ENCODE measurements at regions not wholly inside any gene's neighbourhood (a gene's known extent, or its start where the extent isn't known, plus 50 kb on each side); places are given as distances from the start of the nearest gene placed in this dataset.

- H3K4me3 ChIP-seq: no peak overlapping the region
- no peak overlapping the region for H3K9ac ChIP-seq
- no peaks in the 10 kb centered on the region for H3K79me2 ChIP-seq (ENCODE audit: low read depth)
- H4K20me1 ChIP-seq (ENCODE audit: low read depth): no peaks in the 10 kb centered on the region
- no peak overlapping the region for H2AFZ ChIP-seq (replicated peaks)
- no peaks in the 10 kb centered on the region for H3K36me3 ChIP-seq
- H3K27ac ChIP-seq: no peak overlapping the region
- peaks cover 24% of the 10 kb centered on the region for H3K9me3 Mint-ChIP-seq
- no peaks in the 10 kb centered on the region for H3F3A ChIP-seq (ENCODE audit: low read depth)
- peaks cover 4% of the 10 kb centered on the region for H3K36me3 Mint-ChIP-seq
- no peak for TF ChIP-seq EZH2 (IDR thresholded peaks at IDR 0.05)
- no peak for TF ChIP-seq EZH2phosphoT487 (IDR thresholded peaks at IDR 0.05)
- no peak for TF ChIP-seq CTCF (IDR thresholded peaks at IDR 0.05)
- H3K27ac Mint-ChIP-seq: no peak overlapping the region
- H3K9me3 ChIP-seq (ENCODE audit: low read depth): no peaks in the 10 kb centered on the region
- no peak overlapping the region for H3K4me3 Mint-ChIP-seq
- DNase-seq (ENCODE audit: low spot score): no peak
- peaks cover 3% of the 10 kb centered on the region for H3K27me3 Mint-ChIP-seq (ENCODE audit: insufficient read depth, low read depth)
- no peak overlapping the region for H3K4me2 ChIP-seq
- no peaks in the 10 kb centered on the region for H3K27me3 ChIP-seq
- H3K4me1 Mint-ChIP-seq: no peaks in the 10 kb centered on the region
- no peaks in the 10 kb centered on the region for H3K4me1 ChIP-seq
These were observed 390.0 kb upstream of the USP24 start for GRCh38 chr1:55605155-55605554.

GRCh38 chr1:55604749-55605148 lies 389.6 kb upstream of the USP24 start:
- no peaks in the 10 kb centered on the region for H3K4me1 ChIP-seq

GRCh38 chr1:55604179-55604578 lies 389.0 kb upstream of the USP24 start:
- Histone ChIP-seq H2AFZ (replicated peaks) (no peak overlapping the region), H4K20me1 (ENCODE audit: low read depth) (no peaks in the 10 kb centered on the region), H3K27me3 (no peaks in the 10 kb centered on the region), H3K4me2 (no peak overlapping the region), H3F3A (ENCODE audit: low read depth) (no peaks in the 10 kb centered on the region), H3K9me3 (ENCODE audit: low read depth) (no peaks in the 10 kb centered on the region), H3K36me3 (no peaks in the 10 kb centered on the region), H3K4me1 (no peaks in the 10 kb centered on the region), H3K9ac (no peak overlapping the region), H3K79me2 (ENCODE audit: low read depth) (no peaks in the 10 kb centered on the region), H3K27ac (no peak overlapping the region), H3K4me3 (no peak overlapping the region)
- peaks cover 22% of the 10 kb centered on the region for H3K9me3 Mint-ChIP-seq
- H3K4me3 Mint-ChIP-seq: no peak overlapping the region
- H3K27me3 Mint-ChIP-seq (ENCODE audit: insufficient read depth, low read depth): peaks cover 3% of the 10 kb centered on the region
- H3K36me3 Mint-ChIP-seq: peaks cover 4% of the 10 kb centered on the region
- no peak overlapping the region for H3K27ac Mint-ChIP-seq
- no peaks in the 10 kb centered on the region for H3K4me1 Mint-ChIP-seq
- TF ChIP-seq EZH2 (IDR thresholded peaks at IDR 0.05): no peak
- no peak for TF ChIP-seq CTCF (IDR thresholded peaks at IDR 0.05)
- no peak for TF ChIP-seq EZH2phosphoT487 (IDR thresholded peaks at IDR 0.05)
- DNase-seq (ENCODE audit: low spot score): no peak

More at GRCh38 chr1:55604749-55605148, 389.6 kb upstream of the USP24 start:
- no peak overlapping the region for H3K9ac ChIP-seq
- H3K27me3 ChIP-seq: no peaks in the 10 kb centered on the region
- H3F3A ChIP-seq (ENCODE audit: low read depth): no peaks in the 10 kb centered on the region
- Mint-ChIP-seq H3K27ac (no peak overlapping the region), H3K27me3 (ENCODE audit: insufficient read depth, low read depth) (peaks cover 3% of the 10 kb centered on the region), H3K9me3 (peaks cover 24% of the 10 kb centered on the region), H3K4me3 (no peak overlapping the region), H3K36me3 (peaks cover 4% of the 10 kb centered on the region), H3K4me1 (no peaks in the 10 kb centered on the region)
- no peaks in the 10 kb centered on the region for H3K9me3 ChIP-seq (ENCODE audit: low read depth)
- TF ChIP-seq CTCF (IDR thresholded peaks at IDR 0.05): no peak
- no peak for TF ChIP-seq EZH2 (IDR thresholded peaks at IDR 0.05)
- TF ChIP-seq EZH2phosphoT487 (IDR thresholded peaks at IDR 0.05): no peak
- H3K4me3 ChIP-seq: no peak overlapping the region
- no peak overlapping the region for H3K27ac ChIP-seq
- H4K20me1 ChIP-seq (ENCODE audit: low read depth): no peaks in the 10 kb centered on the region
- H3K4me2 ChIP-seq: no peak overlapping the region
- no peaks in the 10 kb centered on the region for H3K36me3 ChIP-seq
- H2AFZ ChIP-seq (replicated peaks): no peak overlapping the region
- no peak for DNase-seq (ENCODE audit: low spot score)
- no peaks in the 10 kb centered on the region for H3K79me2 ChIP-seq (ENCODE audit: low read depth)

Measured in neural progenitor cell (in vitro differentiated cells).